Astrocyte (in vitro differentiated cells and primary cell): ENCODE measurements at regions not wholly inside any gene's neighbourhood (a gene's known extent, or its start where the extent isn't known, plus 50 kb on each side); places are given as distances from the start of the nearest gene placed in this dataset.

Experiments used
- DNase-seq: peaks from one replicate; pipeline ENCODE4 v3.0.0-alpha.2; 2010; ENCODE audit warnings: low read depth
- FAIRE-seq: peaks from 2 replicates; lab custom pipeline; 2011; peaks lifted over from hg19 to GRCh38; lab: Jason Lieb, UNC
- H2AFZ ChIP-seq: 2 replicates; pipeline ENCODE4 v1.6.0; 2012; ENCODE audit warnings: low read depth, low read length, inconsistent platforms
- H3K27ac ChIP-seq: 2 replicates; pipeline ENCODE4 v1.5.1; 2011; ENCODE audit warnings: low read depth, low read length, inconsistent platforms
- H3K27me3 ChIP-seq: 2 replicates; pipeline ENCODE4 v1.6.0; 2011; ENCODE audit warnings: low read length, inconsistent platforms; ENCODE audit not compliant: insufficient read depth
- H3K36me3 ChIP-seq: 2 replicates; pipeline ENCODE4 v1.5.1; 2011; ENCODE audit warnings: low read length, inconsistent platforms; ENCODE audit not compliant: insufficient read depth
- H3K4me1 ChIP-seq: 2 replicates; pipeline ENCODE4 v1.5.1; 2011; ENCODE audit warnings: low read length, inconsistent platforms; ENCODE audit not compliant: insufficient read depth
- H3K4me2 ChIP-seq: 2 replicates; pipeline ENCODE4 v1.6.0; 2012; ENCODE audit warnings: low read length, inconsistent platforms
- H3K4me3 ChIP-seq: 2 replicates; pipeline ENCODE4 v1.5.1; 2011; ENCODE audit warnings: low read depth, mild to moderate bottlenecking, low read length, inconsistent platforms; ENCODE audit not compliant: insufficient read depth
- H3K79me2 ChIP-seq: 2 replicates; pipeline ENCODE4 v1.6.0; 2012; ENCODE audit warnings: mild to moderate bottlenecking, low read length, inconsistent platforms; ENCODE audit not compliant: insufficient read depth
- H3K9ac ChIP-seq: 2 replicates; pipeline ENCODE4 v1.6.0; 2012; ENCODE audit warnings: mild to moderate bottlenecking, low read length, inconsistent platforms
- H3K9me3 ChIP-seq: 2 replicates; pipeline ENCODE4 v1.5.1; 2012; ENCODE audit warnings: low read depth, mild to moderate bottlenecking, low read length, inconsistent platforms; ENCODE audit not compliant: insufficient read depth
- H4K20me1 ChIP-seq: 2 replicates; pipeline ENCODE4 v1.6.0; 2012; ENCODE audit warnings: low read length, inconsistent platforms; ENCODE audit not compliant: insufficient read depth
- H3K27ac Mint-ChIP-seq: one replicate; pipeline ENCODE4 v1.8.0; 2021; ENCODE audit warnings: mild to moderate bottlenecking, mixed read lengths; ENCODE audit not compliant: unreplicated experiment
- H3K27me3 Mint-ChIP-seq: one replicate; pipeline ENCODE4 v1.8.0; 2021; ENCODE audit warnings: low read depth, mixed read lengths; ENCODE audit not compliant: unreplicated experiment
- H3K36me3 Mint-ChIP-seq: one replicate; pipeline ENCODE4 v1.8.0; 2021; ENCODE audit warnings: low read depth, mixed read lengths; ENCODE audit not compliant: unreplicated experiment
- H3K4me1 Mint-ChIP-seq: one replicate; pipeline ENCODE4 v1.8.0; 2021; ENCODE audit warnings: low read depth, mixed read lengths; ENCODE audit not compliant: unreplicated experiment
- H3K4me3 Mint-ChIP-seq: one replicate; pipeline ENCODE4 v1.8.0; 2021; ENCODE audit warnings: mild to moderate bottlenecking, moderate library complexity, mixed read lengths; ENCODE audit not compliant: unreplicated experiment
- H3K9me3 Mint-ChIP-seq: one replicate; pipeline ENCODE4 v1.8.0; 2021; ENCODE audit warnings: mild to moderate bottlenecking, mixed read lengths; ENCODE audit not compliant: unreplicated experiment
- CTCF ChIP-seq: IDR thresholded peaks from 2 replicates; pipeline ENCODE4 v1.5.1; 2011; ENCODE audit warnings: low read depth, mild to moderate bottlenecking, inconsistent platforms, low read length, moderate library complexity; ENCODE audit not compliant: insufficient read depth
- EZH2 ChIP-seq: IDR thresholded peaks from 2 replicates; pipeline ENCODE4 v1.6.1; 2012; ENCODE audit warnings: mild to moderate bottlenecking, low read length, inconsistent platforms; ENCODE audit not compliant: insufficient read depth

- H3K36me3 Mint-ChIP-seq: no peaks in the 10 kb centered on the region
- no peaks in the 10 kb centered on the region for H3K27me3 Mint-ChIP-seq
- H4K20me1 ChIP-seq: no peaks in the 10 kb centered on the region
- no peaks in the 10 kb centered on the region for H3K79me2 ChIP-seq
- H3K4me2 ChIP-seq: no peak overlapping the region
- H3K4me1 ChIP-seq: no peaks in the 10 kb centered on the region
- no peak overlapping the region for H3K9ac ChIP-seq
- DNase-seq (no peak), FAIRE-seq (no peak)
- no peaks in the 10 kb centered on the region for H3K36me3 ChIP-seq
- H3K9me3 Mint-ChIP-seq: no peaks in the 10 kb centered on the region
- no peak overlapping the region for H3K27ac Mint-ChIP-seq
- no peak overlapping the region for H3K27ac ChIP-seq
- no peaks in the 10 kb centered on the region for H3K27me3 ChIP-seq
- H3K4me3 Mint-ChIP-seq: no peak overlapping the region
- no peaks in the 10 kb centered on the region for H3K9me3 ChIP-seq
- no peak overlapping the region for H2AFZ ChIP-seq
- TF ChIP-seq EZH2: no peak
- H3K4me3 ChIP-seq: no peak overlapping the region
- H3K4me1 Mint-ChIP-seq: no peaks in the 10 kb centered on the region
Observed at GRCh38 chr4:32950866-32951265, 2230.7 kb downstream of the PCDH7 start.

DNA sequence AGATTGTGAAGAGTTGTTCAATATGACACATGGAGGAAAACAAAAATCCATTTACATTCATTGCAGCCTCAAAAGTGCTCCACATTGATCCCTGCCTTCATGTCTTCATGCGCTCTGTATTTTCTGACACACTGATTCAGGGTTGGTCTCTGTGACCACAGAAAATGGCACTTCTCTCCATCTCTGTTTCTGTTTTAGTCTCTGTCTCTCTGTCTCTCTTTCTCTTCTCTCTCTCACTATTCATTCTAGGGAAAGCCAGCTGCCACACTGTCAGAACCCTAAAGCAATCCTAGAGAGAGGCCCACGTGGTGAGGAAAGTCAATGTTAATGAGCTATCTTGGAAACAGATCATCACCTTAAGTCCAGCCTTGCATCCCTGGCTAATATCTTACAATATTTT is 2238.4 kb downstream of the PCDH7 start:
- H3K4me3 ChIP-seq: no peak overlapping the region

GRCh38 chr4:32962100-32962499 is 2241.9 kb downstream of the PCDH7 start:
- FAIRE-seq (no peak), DNase-seq (no peak)
- Histone ChIP-seq H3K9ac (no peak overlapping the region), H3K4me3 (no peak overlapping the region), H3K27ac (no peak overlapping the region), H3K4me1 (no peaks in the 10 kb centered on the region), H3K9me3 (no peaks in the 10 kb centered on the region), H3K27me3 (no peaks in the 10 kb centered on the region), H3K36me3 (no peaks in the 10 kb centered on the region), H4K20me1 (no peaks in the 10 kb centered on the region), H3K4me2 (no peak overlapping the region), H3K79me2 (no peaks in the 10 kb centered on the region), H2AFZ (no peak overlapping the region)
- peaks cover 13% of the 10 kb centered on the region for H3K4me1 Mint-ChIP-seq
- H3K4me3 Mint-ChIP-seq: no peak overlapping the region
- H3K27ac Mint-ChIP-seq: no peak overlapping the region
- H3K36me3 Mint-ChIP-seq: no peaks in the 10 kb centered on the region
- H3K9me3 Mint-ChIP-seq: no peaks in the 10 kb centered on the region
- TF ChIP-seq CTCF (no peak), EZH2 (no peak)
- no peaks in the 10 kb centered on the region for H3K27me3 Mint-ChIP-seq

More for the DNA sequence above, 2238.4 kb downstream of the PCDH7 start:
- Mint-ChIP-seq H3K9me3 (no peaks in the 10 kb centered on the region), H3K4me1 (peaks cover 6% of the 10 kb centered on the region), H3K4me3 (no peak overlapping the region), H3K27ac (no peak overlapping the region), H3K36me3 (no peaks in the 10 kb centered on the region), H3K27me3 (no peaks in the 10 kb centered on the region)
- no peaks in the 10 kb centered on the region for H3K9me3 ChIP-seq
- no peak overlapping the region for H3K4me2 ChIP-seq
- TF ChIP-seq EZH2: no peak
- no peak for TF ChIP-seq CTCF
- no peaks in the 10 kb centered on the region for H3K27me3 ChIP-seq
- no peaks in the 10 kb centered on the region for H4K20me1 ChIP-seq
- H3K36me3 ChIP-seq: no peaks in the 10 kb centered on the region
- no peaks in the 10 kb centered on the region for H3K4me1 ChIP-seq
- H2AFZ ChIP-seq: no peak overlapping the region
- FAIRE-seq: no peak
- H3K79me2 ChIP-seq: no peaks in the 10 kb centered on the region
- no peak for DNase-seq
- no peak overlapping the region for H3K9ac ChIP-seq
- no peak overlapping the region for H3K27ac ChIP-seq
